OCI-LY1 (cell line): ENCODE measurements at regions not wholly inside any gene's neighbourhood (a gene's known extent, or its start where the extent isn't known, plus 50 kb on each side); places are given as distances from the start of the nearest gene placed in this dataset.

Source experiments
- H2AFZ ChIP-seq: fragments of 200-600 bp; sonication (generic), shearing (Covaris generic); 2 replicates; pipeline ENCODE4 v1.6.0; 2014; ENCODE audit warnings: antibody characterized with exemption, mild to moderate bottlenecking, low read length
- H3F3A ChIP-seq: fragments of 200-600 bp; sonication (generic), shearing (Covaris generic); 2 replicates; pipeline ENCODE4 v1.6.0; 2014; ENCODE audit warnings: mild to moderate bottlenecking, antibody characterized with exemption, low read length, moderate library complexity; ENCODE audit not compliant: insufficient read depth
- H3K27ac ChIP-seq: fragments of 200-600 bp; sonication (generic); 2 replicates; pipeline ENCODE4 v1.5.1; 2014; ENCODE audit warnings: low read length, mixed run types, mild to moderate bottlenecking, low read depth; ENCODE audit not compliant: poor library complexity, severe bottlenecking
- H3K27me3 ChIP-seq: fragments of 200-600 bp; sonication (generic); 2 replicates; pipeline ENCODE4 v1.6.0; 2014; ENCODE audit warnings: antibody characterized with exemption, mild to moderate bottlenecking, low read length, moderate library complexity; ENCODE audit not compliant: insufficient read depth
- H3K36me3 ChIP-seq: fragments of 200-600 bp; sonication (generic); 2 replicates; pipeline ENCODE4 v1.6.1; 2014; ENCODE audit warnings: mild to moderate bottlenecking, antibody characterized with exemption, low read length, moderate library complexity, mixed read lengths; ENCODE audit not compliant: insufficient read depth
- H3K4me1 ChIP-seq: fragments of 200-600 bp; sonication (generic); 2 replicates; pipeline ENCODE4 v1.5.1; 2014; ENCODE audit warnings: mild to moderate bottlenecking, low read length, moderate library complexity; ENCODE audit not compliant: insufficient read depth, severe bottlenecking
- H3K4me2 ChIP-seq: fragments of 200-600 bp; sonication (generic), shearing (Covaris generic); 2 replicates; pipeline ENCODE4 v1.6.1; 2014; ENCODE audit warnings: low read length
- H3K4me3 ChIP-seq: fragments of 200-600 bp; sonication (generic); 2 replicates; pipeline ENCODE4 v1.5.1; 2014; ENCODE audit warnings: low read length, low read depth, mild to moderate bottlenecking, mixed read lengths; ENCODE audit not compliant: poor library complexity, severe bottlenecking
- H3K79me2 ChIP-seq: fragments of 200-600 bp; shearing (Covaris generic); 2 replicates; pipeline ENCODE4 v1.6.1; 2016; ENCODE audit warnings: mixed run types, low read length, mixed read lengths; ENCODE audit not compliant: insufficient read depth
- H3K9ac ChIP-seq: fragments of 200-600 bp; sonication (generic), shearing (Covaris generic); 2 replicates; pipeline ENCODE4 v1.6.1; 2014; ENCODE audit warnings: mild to moderate bottlenecking, low read length, mixed read lengths
- H3K9me2 ChIP-seq: fragments of 200-600 bp; sonication (generic), shearing (Covaris generic); 2 replicates; pipeline ENCODE4 v1.6.1; 2014; ENCODE audit warnings: low read depth, mild to moderate bottlenecking, low read length, mixed read lengths
- H3K9me3 ChIP-seq: fragments of 200-600 bp; shearing (Covaris generic); 2 replicates; pipeline ENCODE4 v1.6.1; 2014; ENCODE audit warnings: low read length, mixed read lengths
- H4K20me1 ChIP-seq: fragments of 200-600 bp; sonication (generic), shearing (Covaris generic); 2 replicates; pipeline ENCODE4 v1.6.0; 2016; ENCODE audit warnings: mild to moderate bottlenecking, low read length; ENCODE audit not compliant: insufficient read depth
- CTCF ChIP-seq: fragments of 200-600 bp; sonication (generic), shearing (Covaris generic); IDR thresholded peaks from 2 replicates; pipeline ENCODE4 v1.5.1; 2017; ENCODE audit warnings: mild to moderate bottlenecking, antibody characterized with exemption, low read length, moderate library complexity, mixed read lengths
- EZH2 ChIP-seq: fragments of 200-600 bp; sonication (generic), shearing (Covaris generic); IDR thresholded peaks from 2 replicates; pipeline ENCODE4 v1.8.0; 2017; ENCODE audit warnings: borderline replicate concordance, mixed run types, mild to moderate bottlenecking, antibody characterized with exemption, low read length, moderate library complexity, mixed read lengths

- H3K9ac ChIP-seq: no peak overlapping the region
- TF ChIP-seq EZH2 (no peak), CTCF (no peak)
- H3K27me3 ChIP-seq: no peaks in the 10 kb centered on the region
- no peaks in the 10 kb centered on the region for H3K9me2 ChIP-seq
- H3K4me2 ChIP-seq: no peak overlapping the region
- H3F3A ChIP-seq: no peaks in the 10 kb centered on the region
- no peak overlapping the region for H2AFZ ChIP-seq
- H3K79me2 ChIP-seq: no peaks in the 10 kb centered on the region
- H3K4me3 ChIP-seq: no peak overlapping the region
- no peaks in the 10 kb centered on the region for H4K20me1 ChIP-seq
- no peaks in the 10 kb centered on the region for H3K36me3 ChIP-seq
- no peaks in the 10 kb centered on the region for H3K4me1 ChIP-seq
- no peaks in the 10 kb centered on the region for H3K9me3 ChIP-seq
- no peak overlapping the region for H3K27ac ChIP-seq
These were observed 495.0 kb upstream of the SPRY2 start for GRCh38 chr13:80835902-80836301.

GRCh38 chr13:80830431-80830830 is 489.5 kb upstream of the SPRY2 start:
- Histone ChIP-seq H3F3A (no peaks in the 10 kb centered on the region), H3K9me2 (no peaks in the 10 kb centered on the region), H3K9me3 (peaks cover 3% of the 10 kb centered on the region; the same call in 1 of the 2 replicates), H2AFZ (no peak overlapping the region), H3K4me2 (no peak overlapping the region), H3K79me2 (no peaks in the 10 kb centered on the region), H3K36me3 (no peaks in the 10 kb centered on the region), H3K4me1 (no peaks in the 10 kb centered on the region), H3K27ac (no peak overlapping the region), H3K9ac (no peak overlapping the region), H3K27me3 (no peaks in the 10 kb centered on the region), H3K4me3 (no peak overlapping the region), H4K20me1 (no peaks in the 10 kb centered on the region)
- TF ChIP-seq EZH2 (no peak), CTCF (no peak)

GRCh38 chr13:80828759-80829158 is 487.8 kb upstream of the SPRY2 start:
- H3K9me2 ChIP-seq: no peaks in the 10 kb centered on the region
- H3K79me2 ChIP-seq: no peaks in the 10 kb centered on the region
- no peaks in the 10 kb centered on the region for H3F3A ChIP-seq
- H2AFZ ChIP-seq: no peak overlapping the region
- H3K36me3 ChIP-seq: no peaks in the 10 kb centered on the region
- no peaks in the 10 kb centered on the region for H3K4me1 ChIP-seq
- no peaks in the 10 kb centered on the region for H4K20me1 ChIP-seq
- H3K27ac ChIP-seq: no peak overlapping the region
- no peaks in the 10 kb centered on the region for H3K27me3 ChIP-seq
- no peak for TF ChIP-seq CTCF
- no peak for TF ChIP-seq EZH2
- H3K4me3 ChIP-seq: no peak overlapping the region
- no peak overlapping the region for H3K9ac ChIP-seq
- peaks cover 3% of the 10 kb centered on the region; the same call in 1 of the 2 replicates for H3K9me3 ChIP-seq
- H3K4me2 ChIP-seq: no peak overlapping the region
